ENCODE measurements at regions not wholly inside any gene's neighbourhood (a gene's known extent, or its start where the extent isn't known, plus 50 kb on each side); places are given as distances from the start of the nearest gene placed in this dataset.

GRCh38 chr15:69823223-69823907, 274.4 kb downstream of the TLE3 start:
- CTCF ChIA-PET: no interaction called here
- ATAC-seq (peak in 1 of 2 experiments; percentile 73; a peak in 3 of 6 replicates), FAIRE-seq (peak; percentile 68), DNase-seq (ENCODE audit: low read depth in 1 of 2, low spot score in 1 of 2) (peak; percentile 52 to 63)
- no peak overlapping the region for H3K27ac ChIP-seq
- no peaks in the 10 kb centered on the region for H3K4me1 ChIP-seq
- no peaks in the 10 kb centered on the region for H3K9me3 ChIP-seq
- POLR2A ChIA-PET: interaction anchor here (0.5 kb wide), 1 partner anchor 276 kb away, joined by 3 read pairs; no protein-coding TSS in a partner anchor
- 37% methylated on average over 8 of the region's 8 CpGs for WGBS (ENCODE audit: missing lambda C conversion rate)
- no peak overlapping the region for H3K4me2 ChIP-seq
- TF ChIP-seq USF2 (IDR thresholded peaks at IDR 0.05) (peak; percentile 82), ELK1 (IDR thresholded peaks at IDR 0.05; ENCODE audit: low read depth, low read length) (no peak), RFX5 (IDR thresholded peaks at IDR 0.05) (no peak), CBX8 (IDR thresholded peaks at IDR 0.05) (no peak), PHF8 (IDR thresholded peaks at IDR 0.05; ENCODE audit: borderline replicate concordance, low read depth) (no peak)
- H3K4me3 ChIP-seq: no peak overlapping the region

- CTCF ChIA-PET: interaction anchor here (1.0 to 1.6 kb wide), 2 partner anchors 9 to 15 kb away, joined by 3 to 4 read pairs; no protein-coding TSS in a partner anchor
- POLR2A ChIA-PET: no interaction called here
- WGBS (ENCODE audit: missing lambda C conversion rate): 51% methylated on average over 9 of the region's 9 CpGs
These were observed 273.4 kb downstream of the TLE3 start for GRCh38 chr15:69824075-69824876.

GRCh38 chr15:69824877-69825406, 272.8 kb downstream of the TLE3 start:
- TF ChIP-seq EP300 (IDR thresholded peaks at IDR 0.05): no peak
- TF ChIP-seq CTCF (IDR thresholded peaks at IDR 0.05): no peak
- TF ChIP-seq EHF (CRISPR knock-in tag; IDR thresholded peaks at IDR 0.05): no peak
- TF ChIP-seq EHMT2 (IDR thresholded peaks at IDR 0.05; ENCODE audit: low read depth): no peak
- TF ChIP-seq NR3C1 (IDR thresholded peaks at IDR 0.05): no peak
- peak; percentile 60 to 71; a peak in 3 of 4 replicates for TF ChIP-seq CEBPB (IDR thresholded peaks at IDR 0.05)
- Histone ChIP-seq H3K4me3 (no peak overlapping the region), H3K4me2 (no peak overlapping the region), H3K9me3 (no peaks in the 10 kb centered on the region), H3K4me1 (no peaks in the 10 kb centered on the region), H3K27ac (no peak overlapping the region)
- POLR2A ChIA-PET: no interaction called here
- peak; percentile 54 for FAIRE-seq
- CTCF ChIA-PET: interaction anchor here (1.0 to 1.6 kb wide), 3 partner anchors 10 to 61 kb away, joined by 3 to 4 read pairs (median 3); no protein-coding TSS in a partner anchor
- DNase-seq (ENCODE audit: low read depth in 1 of 2, low spot score in 1 of 2): no peak
- WGBS (ENCODE audit: missing lambda C conversion rate): 81% methylated on average over 2 of the region's 2 CpGs
- no peak for ATAC-seq

More at GRCh38 chr15:69824075-69824876, 273.4 kb downstream of the TLE3 start:
- DNase-seq (ENCODE audit: low read depth in 1 of 2, low spot score in 1 of 2): no peak
- no peak overlapping the region for H3K4me3 ChIP-seq
- no peaks in the 10 kb centered on the region for H3K4me1 ChIP-seq
- H3K27ac ChIP-seq: no peak overlapping the region
- H3K9me3 ChIP-seq: no peaks in the 10 kb centered on the region
- no peak for FAIRE-seq
- no peak overlapping the region for H3K4me2 ChIP-seq
- ATAC-seq: no peak
- TF ChIP-seq SMC3 (IDR thresholded peaks at IDR 0.05) (no peak), HEYL (CRISPR knock-in tag; IDR thresholded peaks at IDR 0.05) (no peak), EHF (CRISPR knock-in tag; IDR thresholded peaks at IDR 0.05) (no peak), RAD21 (conservative IDR thresholded peaks at IDR 0.05 in 1 of 2, IDR thresholded peaks at IDR 0.05 in 1 of 2) (no peak), ATOH8 (CRISPR knock-in tag; IDR thresholded peaks at IDR 0.05; ENCODE audit: low read depth) (no peak), E2F6 (IDR thresholded peaks at IDR 0.05; ENCODE audit: borderline replicate concordance, low read depth) (no peak)
